C4-2B (cell line): ENCODE measurements at regions not wholly inside any gene's neighbourhood (a gene's known extent, or its start where the extent isn't known, plus 50 kb on each side); places are given as distances from the start of the nearest gene placed in this dataset.

Experiments
- CTCF ChIP-seq: fragments of 450-650 bp; conservative IDR thresholded peaks from 2 replicates; pipeline ENCODE4 v1.5.1; 2017; ENCODE audit warnings: mild to moderate bottlenecking
- ZFX ChIP-seq: fragments of 450-650 bp; IDR thresholded peaks from 2 replicates; pipeline ENCODE4 v1.6.1; 2017

DNA sequence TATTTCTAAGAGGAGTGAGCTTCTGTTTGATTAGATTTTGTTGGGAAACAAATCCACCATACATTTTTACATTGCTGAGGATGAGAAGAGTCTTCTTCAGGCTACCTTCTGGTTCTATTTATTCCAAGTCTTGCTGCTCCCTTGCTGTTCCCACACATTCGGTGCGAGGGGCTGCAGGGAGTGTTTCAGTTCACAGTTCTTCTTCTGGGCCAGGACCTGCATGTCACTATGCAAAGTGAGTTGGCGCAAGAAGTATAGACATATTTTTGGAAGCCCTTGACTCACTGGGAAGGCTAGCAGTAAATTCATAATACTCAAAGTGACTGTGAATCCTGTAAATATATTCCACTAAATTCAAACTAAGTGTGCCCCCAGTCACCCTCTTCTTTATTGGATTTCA lies 657.9 kb downstream of the TAF11L14 start:
- TF ChIP-seq CTCF (no peak), ZFX (no peak)
